DND-41 (cell line): ENCODE measurements at regions not wholly inside any gene's neighbourhood (a gene's known extent, or its start where the extent isn't known, plus 50 kb on each side); places are given as distances from the start of the nearest gene placed in this dataset.
A peak's percentile ranks its signal among the peaks of the same experiment; 100 is the strongest.
"Not testable (repeated sequence)": the region's sequence is repeated elsewhere in the genome, so short reads cannot be mapped to it uniquely, and the experiment has no call there.

Experiments
- ATAC-seq: fragments of 200-7000 bp; cut with Tn5 transposase; 3 replicates; pipeline ENCODE4 v1.9.1; 2021; ENCODE audit warnings: low read depth; ENCODE audit not compliant: insufficient read depth
- DNase-seq: peaks from one replicate; pipeline ENCODE4 v3.0.0-alpha.2; 2020
- H2AFZ ChIP-seq: 2 replicates; pipeline ENCODE4 v1.6.0; 2012; ENCODE audit warnings: low read depth, low read length
- H3K27ac ChIP-seq: 2 replicates; pipeline ENCODE4 v1.5.1; 2012; ENCODE audit warnings: low read length, inconsistent platforms
- H3K27me3 ChIP-seq: fragments of 200-600 bp; sonication (generic); 2 replicates; pipeline ENCODE4 v1.6.0; 2012; ENCODE audit warnings: low read length, mild to moderate bottlenecking, inconsistent platforms; ENCODE audit not compliant: insufficient read depth, poor library complexity
- H3K36me3 ChIP-seq: 2 replicates; pipeline ENCODE4 v1.5.1; 2012; ENCODE audit warnings: low read length, inconsistent platforms; ENCODE audit not compliant: insufficient read depth
- H3K4me1 ChIP-seq: 2 replicates; pipeline ENCODE4 v1.5.1; 2012; ENCODE audit warnings: mild to moderate bottlenecking, low read length; ENCODE audit not compliant: insufficient read depth
- H3K4me2 ChIP-seq: 2 replicates; pipeline ENCODE4 v1.6.0; 2012; ENCODE audit warnings: mild to moderate bottlenecking, moderate library complexity, low read length, inconsistent platforms; ENCODE audit not compliant: insufficient read depth
- H3K4me3 ChIP-seq, 2 experiments: fragments of 200-600 bp in 1 of 2; shearing (Covaris generic) in 1 of 2; 2 replicates each; pipeline ENCODE4 v1.5.1; 2012 to 2016; ENCODE audit warnings: inconsistent platforms in 2 of 2, low read length in 2 of 2, mild to moderate bottlenecking in 2 of 2, low read depth in 1 of 2, moderate library complexity in 1 of 2
- H3K79me2 ChIP-seq: 2 replicates; pipeline ENCODE4 v1.6.0; 2012; ENCODE audit warnings: low read length, inconsistent platforms; ENCODE audit not compliant: insufficient read depth
- H3K9ac ChIP-seq: 2 replicates; pipeline ENCODE4 v1.6.0; 2012; ENCODE audit warnings: low read depth, mild to moderate bottlenecking, inconsistent platforms, low read length, moderate library complexity
- H3K9me3 ChIP-seq: 2 replicates; pipeline ENCODE4 v1.5.1; 2012; ENCODE audit warnings: low read length, moderate library complexity, mild to moderate bottlenecking, inconsistent platforms; ENCODE audit not compliant: insufficient read depth, severe bottlenecking
- H4K20me1 ChIP-seq: 2 replicates; pipeline ENCODE4 v1.6.0; 2012; ENCODE audit warnings: low read length; ENCODE audit not compliant: insufficient read depth
- EZH2 ChIP-seq: IDR thresholded peaks from 3 replicates; pipeline ENCODE4 v1.6.1; 2012; ENCODE audit warnings: borderline replicate concordance, low read depth, mild to moderate bottlenecking, moderate library complexity, low read length, inconsistent platforms; ENCODE audit not compliant: severe bottlenecking
- TF ChIP-seq, protein P1 (sequence below): IDR thresholded peaks from 2 replicates; pipeline ENCODE4 v1.5.1; 2012; ENCODE audit warnings: borderline replicate concordance, low read length, moderate library complexity, mild to moderate bottlenecking; ENCODE audit not compliant: poor library complexity, severe bottlenecking; ENCODE audit errors: extremely low read depth

DNA sequence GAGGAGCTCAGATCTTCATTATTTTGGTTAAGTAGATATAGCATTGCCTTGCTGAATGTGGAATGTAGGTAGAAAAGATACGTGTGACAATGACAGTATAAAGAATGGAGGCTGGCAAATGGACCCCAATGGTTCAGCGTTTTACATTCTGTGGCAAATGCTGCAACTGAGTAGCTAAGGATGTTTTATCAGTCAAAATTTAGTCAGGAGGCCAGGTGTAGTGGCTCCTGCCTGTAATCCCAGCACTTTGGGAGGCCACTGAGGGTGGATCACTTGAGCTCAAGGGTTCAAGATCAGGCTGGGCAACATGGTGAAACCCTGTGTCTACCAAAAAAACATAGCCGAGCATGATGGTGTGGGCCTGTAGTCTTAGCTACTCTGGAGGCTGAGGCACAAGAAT, 120.5 kb upstream of the GHITM start:
- H3K27ac ChIP-seq: no peak overlapping the region
- no peaks in the 10 kb centered on the region for H3K36me3 ChIP-seq
- H3K9me3 ChIP-seq: no peaks in the 10 kb centered on the region
- TF ChIP-seq, protein P1, sequence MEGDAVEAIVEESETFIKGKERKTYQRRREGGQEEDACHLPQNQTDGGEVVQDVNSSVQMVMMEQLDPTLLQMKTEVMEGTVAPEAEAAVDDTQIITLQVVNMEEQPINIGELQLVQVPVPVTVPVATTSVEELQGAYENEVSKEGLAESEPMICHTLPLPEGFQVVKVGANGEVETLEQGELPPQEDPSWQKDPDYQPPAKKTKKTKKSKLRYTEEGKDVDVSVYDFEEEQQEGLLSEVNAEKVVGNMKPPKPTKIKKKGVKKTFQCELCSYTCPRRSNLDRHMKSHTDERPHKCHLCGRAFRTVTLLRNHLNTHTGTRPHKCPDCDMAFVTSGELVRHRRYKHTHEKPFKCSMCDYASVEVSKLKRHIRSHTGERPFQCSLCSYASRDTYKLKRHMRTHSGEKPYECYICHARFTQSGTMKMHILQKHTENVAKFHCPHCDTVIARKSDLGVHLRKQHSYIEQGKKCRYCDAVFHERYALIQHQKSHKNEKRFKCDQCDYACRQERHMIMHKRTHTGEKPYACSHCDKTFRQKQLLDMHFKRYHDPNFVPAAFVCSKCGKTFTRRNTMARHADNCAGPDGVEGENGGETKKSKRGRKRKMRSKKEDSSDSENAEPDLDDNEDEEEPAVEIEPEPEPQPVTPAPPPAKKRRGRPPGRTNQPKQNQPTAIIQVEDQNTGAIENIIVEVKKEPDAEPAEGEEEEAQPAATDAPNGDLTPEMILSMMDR: no peak
- TF ChIP-seq EZH2: no peak
- H3K27me3 ChIP-seq: peaks cover 7% of the 10 kb centered on the region
- no peaks in the 10 kb centered on the region for H3K79me2 ChIP-seq
- no peaks in the 10 kb centered on the region for H4K20me1 ChIP-seq
- H3K4me2 ChIP-seq: no peak overlapping the region
- ATAC-seq: no peak
- H3K4me1 ChIP-seq: no peaks in the 10 kb centered on the region
- no peak overlapping the region for H3K9ac ChIP-seq
- H3K4me3 ChIP-seq: no peak overlapping the region
- no peak overlapping the region for H2AFZ ChIP-seq
- DNase-seq: no peak

DNA sequence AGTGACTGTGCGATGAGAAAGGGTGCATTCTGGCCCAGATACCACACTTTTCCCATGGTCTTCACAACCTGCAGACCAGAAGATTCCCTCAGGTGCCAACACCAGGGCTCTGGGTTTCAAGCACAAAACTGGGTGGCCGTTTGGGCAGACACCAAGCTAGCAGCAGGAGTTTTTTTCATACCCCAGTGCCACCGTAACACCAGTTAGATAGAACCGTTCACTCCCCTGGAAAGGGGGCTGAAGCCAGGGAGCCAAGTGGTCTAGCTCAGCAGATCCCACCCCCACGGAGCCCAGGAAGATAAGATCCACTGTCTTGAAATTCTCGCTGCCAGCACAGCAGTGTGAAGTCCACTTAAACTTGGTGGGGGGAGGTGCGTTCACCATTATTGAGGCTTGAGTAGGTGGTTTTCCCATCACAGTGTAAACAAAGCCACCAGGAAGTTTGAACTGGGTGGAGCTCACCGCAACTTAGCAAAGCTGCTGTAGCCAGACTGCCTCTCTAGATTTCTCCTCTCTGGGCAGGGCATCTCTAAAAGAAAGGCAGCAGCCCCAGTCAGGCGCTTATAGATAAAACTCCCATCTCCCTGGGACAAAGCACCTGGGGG, 119.4 kb upstream of the GHITM start:
- not testable (repeated sequence) for H3K27me3 ChIP-seq, H2AFZ ChIP-seq, H3K4me2 ChIP-seq, H4K20me1 ChIP-seq, H3K4me1 ChIP-seq, H3K79me2 ChIP-seq, H3K36me3 ChIP-seq, H3K4me3 ChIP-seq, DNase-seq, H3K27ac ChIP-seq, H3K9me3 ChIP-seq, H3K9ac ChIP-seq, ATAC-seq

DNA sequence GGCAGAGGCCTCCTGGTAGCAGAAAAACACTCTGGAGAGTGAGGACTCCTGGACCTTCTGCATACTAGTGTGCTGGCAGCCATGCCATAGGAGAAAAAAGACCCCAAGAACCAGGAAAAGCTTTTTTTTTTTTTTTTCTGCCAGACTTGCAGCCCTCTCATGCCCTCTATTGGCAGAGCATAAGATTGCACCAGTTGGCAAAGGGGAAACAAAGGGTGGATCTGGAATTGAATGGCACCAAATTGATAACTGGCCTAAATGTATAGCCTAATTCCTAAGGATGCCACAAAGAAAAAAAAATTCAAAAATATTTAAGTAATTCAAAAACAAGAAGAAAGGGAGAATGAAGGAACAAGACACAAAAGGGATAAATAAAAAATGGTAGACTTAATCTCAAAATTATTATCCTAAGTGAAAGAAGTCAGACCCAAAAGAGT, 112.5 kb upstream of the GHITM start:
- peak; percentile 37; the same call in 1 of the 3 replicates for ATAC-seq
- DNase-seq: peak; percentile 43
- no peak for TF ChIP-seq EZH2
- TF ChIP-seq, protein P1: peak; percentile 79

DNA sequence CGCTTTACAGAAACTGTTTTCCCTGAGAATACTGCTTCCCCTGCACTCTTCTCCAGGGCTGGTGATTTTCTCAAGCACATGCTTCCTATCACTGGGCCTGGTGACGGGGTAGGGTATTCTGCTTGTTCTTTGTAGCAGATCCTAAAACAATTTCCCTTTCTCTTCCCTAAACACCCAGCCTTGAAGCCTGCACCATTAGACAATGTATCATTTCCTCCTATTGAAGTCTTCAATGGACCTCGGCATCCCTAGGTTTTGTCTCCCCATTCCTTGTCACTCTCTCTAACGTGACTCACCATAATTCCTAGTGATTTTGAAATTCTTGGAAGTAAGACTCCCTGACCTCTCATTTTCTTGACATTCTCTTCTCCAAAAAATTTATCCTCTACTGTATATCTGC, 109.5 kb upstream of the GHITM start:
- no peak for ATAC-seq
- H3K4me1 ChIP-seq: no peaks in the 10 kb centered on the region
- no peak for DNase-seq
- H3K79me2 ChIP-seq: no peaks in the 10 kb centered on the region
- H3K9me3 ChIP-seq: no peaks in the 10 kb centered on the region
- no peaks in the 10 kb centered on the region for H4K20me1 ChIP-seq
- TF ChIP-seq EZH2: no peak
- TF ChIP-seq, protein P1: no peak
- no peaks in the 10 kb centered on the region for H3K27me3 ChIP-seq
- no peaks in the 10 kb centered on the region for H3K36me3 ChIP-seq
- H3K9ac ChIP-seq: no peak overlapping the region
- no peak overlapping the region for H3K4me3 ChIP-seq
- no peak overlapping the region for H3K27ac ChIP-seq
- no peak overlapping the region for H3K4me2 ChIP-seq
- H2AFZ ChIP-seq: no peak overlapping the region

More for the DNA sequence above, 112.5 kb upstream of the GHITM start:
- no peaks in the 10 kb centered on the region for H3K27me3 ChIP-seq
- H3K4me3 ChIP-seq: no peak overlapping the region
- H3K9ac ChIP-seq: no peak overlapping the region
- H3K9me3 ChIP-seq: no peaks in the 10 kb centered on the region
- no peak overlapping the region for H3K4me2 ChIP-seq
- peak overlapping the region; percentile 55; the same call in 1 of the 2 replicates for H2AFZ ChIP-seq
- H3K79me2 ChIP-seq: no peaks in the 10 kb centered on the region
- H3K4me1 ChIP-seq: no peaks in the 10 kb centered on the region
- no peaks in the 10 kb centered on the region for H4K20me1 ChIP-seq
- H3K27ac ChIP-seq: no peak overlapping the region
- no peaks in the 10 kb centered on the region for H3K36me3 ChIP-seq
